Hepatocyte (in vitro differentiated cells): ENCODE measurements at regions not wholly inside any gene's neighbourhood (a gene's known extent, or its start where the extent isn't known, plus 50 kb on each side); places are given as distances from the start of the nearest gene placed in this dataset.
"Not testable (repeated sequence)": the region's sequence is repeated elsewhere in the genome, so short reads cannot be mapped to it uniquely, and the experiment has no call there.

Source experiments
- DNase-seq: peaks from one replicate; pipeline ENCODE4 v3.0.0-alpha.2; 2016; ENCODE audit warnings: low spot score
- H2AFZ ChIP-seq: fragments of 200-600 bp; sonication (generic); 2 replicates; pipeline ENCODE4 v1.6.0; 2016; ENCODE audit warnings: antibody characterized with exemption, mild to moderate bottlenecking
- H3K27ac ChIP-seq: fragments of 200-600 bp; sonication (generic); 2 replicates; pipeline ENCODE4 v1.5.1; 2016; ENCODE audit warnings: mild to moderate bottlenecking
- H3K27me3 ChIP-seq: fragments of 200-600 bp; sonication (generic); 2 replicates; pipeline ENCODE4 v1.6.1; 2016
- H3K36me3 ChIP-seq: fragments of 200-600 bp; sonication (generic); replicated peaks from 2 replicates; pipeline ENCODE4 v1.5.1; 2016; ENCODE audit warnings: low read depth; ENCODE audit not compliant: insufficient read depth
- H3K4me1 ChIP-seq: fragments of 200-600 bp; sonication (generic); 2 replicates; pipeline ENCODE4 v1.5.1; 2016; ENCODE audit warnings: mild to moderate bottlenecking, moderate library complexity; ENCODE audit not compliant: insufficient read depth
- H3K4me2 ChIP-seq: fragments of 200-600 bp; sonication (generic); 2 replicates; pipeline ENCODE4 v1.6.0; 2016
- H3K4me3 ChIP-seq: fragments of 200-600 bp; sonication (generic); 2 replicates; pipeline ENCODE4 v1.5.1; 2016; ENCODE audit warnings: mild to moderate bottlenecking
- H3K79me2 ChIP-seq: fragments of 200-600 bp; sonication (generic); 2 replicates; pipeline ENCODE4 v1.6.0; 2017; ENCODE audit warnings: mild to moderate bottlenecking
- H3K9me2 ChIP-seq: fragments of 200-600 bp; sonication (generic); replicated peaks from 2 replicates; pipeline ENCODE4 v1.6.0; 2017; ENCODE audit warnings: mild to moderate bottlenecking; ENCODE audit not compliant: insufficient read depth
- H3K9me3 ChIP-seq: fragments of 200-600 bp; sonication (generic); 2 replicates; pipeline ENCODE4 v1.5.1; 2016; ENCODE audit warnings: low read depth, mild to moderate bottlenecking
- H4K20me1 ChIP-seq: fragments of 200-600 bp; sonication (generic); 2 replicates; pipeline ENCODE4 v1.6.0; 2016; ENCODE audit warnings: mild to moderate bottlenecking; ENCODE audit not compliant: insufficient read depth, poor library complexity, severe bottlenecking
- CTCF ChIP-seq: fragments of 200-600 bp; sonication (generic); IDR thresholded peaks from 2 replicates; pipeline ENCODE4 v1.5.1; 2016; ENCODE audit warnings: antibody characterized with exemption, mild to moderate bottlenecking; ENCODE audit not compliant: poor library complexity
- EZH2 ChIP-seq: fragments of 200-600 bp; sonication (generic); IDR thresholded peaks from 2 replicates; pipeline ENCODE4 v1.6.1; 2016; ENCODE audit warnings: antibody characterized with exemption, mild to moderate bottlenecking, borderline replicate concordance
- EZH2phosphoT487 ChIP-seq: fragments of 200-600 bp; sonication (generic); IDR thresholded peaks from one replicate; pipeline ENCODE4 v1.6.1; 2018; ENCODE audit warnings: antibody characterized with exemption, mild to moderate bottlenecking, low read depth, moderate library complexity; ENCODE audit not compliant: unreplicated experiment, severe bottlenecking
- WGBS: methylation state at CpG from one replicate; pipeline ENCODE4 v1.1.6; 2016; ENCODE audit warnings: low lambda C conversion rate; ENCODE audit errors: missing lambda C conversion rate; 5-methylcytosine and 5-hydroxymethylcytosine counted together

- WGBS = 53% methylated on average over 2 of the region's 2 CpGs
- no peak overlapping the region for H3K27ac ChIP-seq
- no peaks in the 10 kb centered on the region for H4K20me1 ChIP-seq
- H3K36me3 ChIP-seq = no peaks in the 10 kb centered on the region
- H3K9me2 ChIP-seq = no peaks in the 10 kb centered on the region
- H3K4me1 ChIP-seq = peaks cover 12% of the 10 kb centered on the region
- TF ChIP-seq EZH2 = no peak
- no peak for TF ChIP-seq CTCF
- TF ChIP-seq EZH2phosphoT487 = no peak
- no peak for DNase-seq
- H3K4me2 ChIP-seq = no peak overlapping the region
- no peaks in the 10 kb centered on the region for H3K79me2 ChIP-seq
- no peaks in the 10 kb centered on the region for H3K27me3 ChIP-seq
- no peak overlapping the region for H3K4me3 ChIP-seq
- H2AFZ ChIP-seq = no peak overlapping the region
- H3K9me3 ChIP-seq = no peaks in the 10 kb centered on the region
Observed at GRCh38 chr3:20378315-20378714, 192.3 kb upstream of the SGO1 start.

DNA sequence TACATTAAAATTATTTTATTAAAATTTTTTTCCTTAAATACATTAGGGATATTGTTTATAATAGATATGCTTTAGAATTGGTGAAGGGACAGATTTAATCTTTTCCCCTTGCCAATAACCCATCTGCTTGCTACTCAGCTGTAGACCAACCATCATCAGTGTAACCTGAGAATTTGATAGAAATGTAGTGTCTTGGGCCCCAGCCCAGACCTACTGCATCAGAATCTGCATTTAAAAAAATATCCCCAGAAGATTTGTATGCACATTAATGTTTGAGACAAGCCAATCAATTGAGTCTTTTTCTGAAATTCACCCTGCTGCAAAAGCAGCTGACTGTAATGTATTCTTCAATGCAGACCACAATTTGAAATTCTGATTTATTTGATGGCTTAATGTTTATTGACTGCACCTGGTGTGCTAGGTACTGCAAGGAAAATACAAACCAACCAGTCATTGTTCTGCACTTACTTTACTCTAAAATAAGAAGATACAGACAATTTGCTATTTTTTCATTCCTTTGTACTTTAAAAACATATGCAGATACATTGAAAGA lies 190.7 kb upstream of the SGO1 start:
- Histone ChIP-seq H3K9me2 (no peaks in the 10 kb centered on the region), H3K79me2 (no peaks in the 10 kb centered on the region), H3K27ac (no peak overlapping the region), H4K20me1 (no peaks in the 10 kb centered on the region), H2AFZ (no peak overlapping the region), H3K27me3 (no peaks in the 10 kb centered on the region), H3K4me3 (no peak overlapping the region), H3K9me3 (no peaks in the 10 kb centered on the region), H3K36me3 (no peaks in the 10 kb centered on the region), H3K4me2 (no peak overlapping the region), H3K4me1 (peaks cover 12% of the 10 kb centered on the region)
- no peak for TF ChIP-seq CTCF
- TF ChIP-seq EZH2phosphoT487 = no peak
- no peak for TF ChIP-seq EZH2
- no peak for DNase-seq

DNA sequence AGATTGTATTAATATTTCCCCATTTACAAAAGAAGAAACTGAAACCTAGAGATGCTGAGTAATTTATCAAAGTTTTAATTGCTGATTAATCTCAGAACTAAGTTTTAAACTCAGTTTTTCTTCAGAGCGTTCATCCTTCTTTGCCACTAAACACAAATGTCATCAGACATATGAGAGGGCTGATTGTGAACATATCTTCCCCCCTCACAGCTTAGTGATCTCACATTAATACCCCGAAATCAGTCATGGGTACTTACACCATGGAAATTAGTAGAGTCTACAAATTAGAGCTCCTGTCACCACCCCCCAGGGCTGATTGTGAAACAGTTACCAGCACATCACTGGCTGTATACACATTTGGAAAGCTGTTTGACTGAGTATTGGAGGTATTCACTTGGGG lies 189.3 kb upstream of the SGO1 start:
- Histone ChIP-seq H3K79me2 (no peaks in the 10 kb centered on the region), H3K9me3 (no peaks in the 10 kb centered on the region)
- TF ChIP-seq EZH2 = no peak

GRCh38 chr3:20370273-20371063 lies 184.5 kb upstream of the SGO1 start:
- not testable (repeated sequence) for H3K9me3 ChIP-seq, H4K20me1 ChIP-seq, H2AFZ ChIP-seq, H3K9me2 ChIP-seq, DNase-seq, H3K4me3 ChIP-seq, H3K79me2 ChIP-seq, H3K27ac ChIP-seq, H3K4me2 ChIP-seq, H3K4me1 ChIP-seq, H3K27me3 ChIP-seq, H3K36me3 ChIP-seq
- WGBS = 97% methylated on average over 23 of the region's 23 CpGs

More for the DNA sequence above, 189.3 kb upstream of the SGO1 start:
- no peak overlapping the region for H3K4me2 ChIP-seq
- H3K36me3 ChIP-seq = no peaks in the 10 kb centered on the region
- no peak for DNase-seq
- H2AFZ ChIP-seq = no peak overlapping the region
- H3K4me1 ChIP-seq = peaks cover 12% of the 10 kb centered on the region
- H3K9me2 ChIP-seq = no peaks in the 10 kb centered on the region
- no peak overlapping the region for H3K27ac ChIP-seq
- WGBS = 84% methylated on average over 2 of the region's 2 CpGs
- no peaks in the 10 kb centered on the region for H4K20me1 ChIP-seq
- H3K4me3 ChIP-seq = no peak overlapping the region
- H3K27me3 ChIP-seq = no peaks in the 10 kb centered on the region
